Fibroblast of the aortic adventitia (primary cell): ENCODE measurements at regions not wholly inside any gene's neighbourhood (a gene's known extent, or its start where the extent isn't known, plus 50 kb on each side); places are given as distances from the start of the nearest gene placed in this dataset.
A peak's percentile ranks its signal among the peaks of the same experiment; 100 is the strongest.

Experiments
- DNase-seq: peaks from one replicate; pipeline ENCODE4 v3.0.0-alpha.2; 2010; ENCODE audit warnings: low read depth
- H3K4me3 ChIP-seq: 2 replicates; pipeline ENCODE4 v1.5.1; 2011; ENCODE audit warnings: low read depth, mild to moderate bottlenecking, control low read depth, low read length, moderate library complexity
- CTCF ChIP-seq: IDR thresholded peaks from 2 replicates; pipeline ENCODE4 v1.5.1; 2011; ENCODE audit warnings: mild to moderate bottlenecking, low read length, control low read depth, inconsistent platforms; ENCODE audit not compliant: insufficient read depth

- TF ChIP-seq CTCF, result no peak
- peak; percentile 12 for DNase-seq
- no peak overlapping the region for H3K4me3 ChIP-seq
These were observed 131.5 kb upstream of the L3MBTL4 start for GRCh38 chr18:6546229-6546628.

- TF ChIP-seq CTCF, result no peak
- DNase-seq, result no peak
- no peak overlapping the region for H3K4me3 ChIP-seq
These were observed 132.8 kb upstream of the L3MBTL4 start for GRCh38 chr18:6547476-6547875.

GRCh38 chr18:6553234-6553900 is 138.7 kb upstream of the L3MBTL4 start:
- no peak for DNase-seq
- H3K4me3 ChIP-seq, result no peak overlapping the region
- no peak for TF ChIP-seq CTCF

GRCh38 chr18:6557057-6557769 is 142.5 kb upstream of the L3MBTL4 start:
- no peak overlapping the region for H3K4me3 ChIP-seq
- no peak for TF ChIP-seq CTCF
- peak; percentile 2 for DNase-seq

GRCh38 chr18:6557770-6558248 is 143.1 kb upstream of the L3MBTL4 start:
- no peak for TF ChIP-seq CTCF

GRCh38 chr18:6558446-6559156 is 143.9 kb upstream of the L3MBTL4 start:
- H3K4me3 ChIP-seq, result no peak overlapping the region
- no peak for TF ChIP-seq CTCF
- no peak for DNase-seq

More at GRCh38 chr18:6557770-6558248, 143.1 kb upstream of the L3MBTL4 start:
- H3K4me3 ChIP-seq, result no peak overlapping the region
- no peak for DNase-seq
